Activated T-cell treated with anti-CD3 and anti-CD28 coated beads, Interleukin-2, amount 50 U/mL, for 48 hours (primary cell): ENCODE measurements at regions not wholly inside any gene's neighbourhood (a gene's known extent, or its start where the extent isn't known, plus 50 kb on each side); places are given as distances from the start of the nearest gene placed in this dataset.
"Not testable (repeated sequence)": the region's sequence is repeated elsewhere in the genome, so short reads cannot be mapped to it uniquely, and the experiment has no call there.

Source experiments
- DNase-seq, 2 experiments: peaks; one replicate each; pipeline ENCODE4 v3.0.0-alpha.2; 2020

DNA sequence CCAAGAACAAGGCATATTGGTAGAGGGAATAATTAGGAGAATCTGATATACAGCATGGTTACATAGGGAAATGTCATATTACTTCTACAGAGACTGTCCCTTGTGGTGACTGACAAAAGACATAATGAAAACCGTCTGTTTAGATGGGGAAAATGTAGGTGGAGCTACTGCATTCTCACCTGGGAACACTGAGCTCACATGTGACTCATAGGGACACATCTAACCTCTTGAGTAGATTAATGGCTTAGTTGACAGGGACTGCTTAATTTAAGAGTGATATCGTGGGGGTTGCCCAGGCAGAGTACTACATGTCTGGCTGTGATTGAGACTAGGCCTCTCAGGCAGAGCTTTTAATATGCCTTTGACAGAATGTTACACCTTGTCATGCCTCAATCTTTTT, 235.3 kb upstream of the ZFP64 start:
- DNase-seq, result no peak

DNA sequence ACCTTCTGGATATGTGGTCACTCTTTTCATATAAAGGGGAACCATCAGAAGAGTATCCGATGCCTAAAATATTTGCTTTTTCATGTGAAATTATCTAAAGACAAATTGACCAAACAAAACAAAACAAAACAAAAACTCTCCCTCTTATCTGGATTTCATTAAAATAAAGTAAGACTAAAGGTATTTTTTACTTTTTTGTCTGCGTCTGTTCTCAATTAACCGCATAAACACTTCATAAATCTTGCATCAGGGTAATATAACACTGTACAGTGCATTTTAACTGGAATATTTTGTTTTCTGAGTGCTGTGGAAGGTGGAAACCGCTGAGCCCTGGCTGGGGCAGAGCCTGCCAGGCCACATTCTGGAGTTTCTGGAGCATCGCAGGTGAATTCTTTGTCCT, 234.1 kb upstream of the ZFP64 start:
- DNase-seq, result no peak

DNA sequence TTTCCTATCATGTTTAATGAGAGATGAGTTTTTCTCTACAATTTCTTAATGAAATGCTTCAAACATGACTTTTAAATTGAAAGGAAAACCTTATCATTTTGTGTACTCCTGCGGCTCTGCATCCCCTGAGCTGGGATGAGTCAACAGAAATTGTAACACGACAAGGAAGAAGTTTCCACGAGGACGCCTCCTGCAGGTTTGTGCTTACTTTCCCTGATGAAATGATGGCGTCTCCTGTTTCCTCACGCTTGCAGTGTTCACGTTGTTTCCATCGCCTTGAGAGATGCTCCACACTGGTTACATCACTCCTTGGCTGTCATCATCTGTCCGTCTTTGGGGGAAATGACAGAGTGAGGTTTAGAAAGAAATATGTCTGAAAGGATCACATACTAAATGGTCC, 233.7 kb upstream of the ZFP64 start:
- DNase-seq, result no peak

GRCh38 chr20:52424357-52424942, 232.9 kb upstream of the ZFP64 start:
- DNase-seq, result not testable (repeated sequence)

DNA sequence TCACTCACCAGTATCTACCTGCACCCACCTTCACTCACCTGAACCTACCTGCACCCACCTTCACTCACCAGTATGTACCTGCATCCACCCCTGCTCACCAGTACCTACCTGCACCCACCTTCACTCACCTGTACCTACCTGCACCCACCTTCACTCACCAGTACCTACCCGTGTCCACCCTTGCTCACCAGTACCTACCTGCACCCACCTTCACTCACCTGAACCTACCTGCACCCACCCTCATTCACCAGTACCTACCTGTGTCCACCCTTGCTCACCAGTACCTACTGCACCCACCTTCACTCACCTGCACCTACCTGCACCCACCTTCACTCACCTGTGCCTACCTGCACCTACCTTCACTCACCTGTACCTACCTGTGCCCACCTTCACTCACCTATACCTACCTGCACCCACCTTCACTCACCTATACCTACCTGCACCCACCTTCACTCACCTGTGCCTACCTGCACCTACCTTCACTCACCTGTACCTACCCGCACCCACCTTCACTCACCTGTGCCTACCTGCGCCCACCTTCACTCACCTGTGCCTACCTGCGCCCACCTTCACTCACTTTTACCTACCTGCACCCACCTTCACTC, 232.1 kb upstream of the ZFP64 start:
- DNase-seq, result not testable (repeated sequence)

DNA sequence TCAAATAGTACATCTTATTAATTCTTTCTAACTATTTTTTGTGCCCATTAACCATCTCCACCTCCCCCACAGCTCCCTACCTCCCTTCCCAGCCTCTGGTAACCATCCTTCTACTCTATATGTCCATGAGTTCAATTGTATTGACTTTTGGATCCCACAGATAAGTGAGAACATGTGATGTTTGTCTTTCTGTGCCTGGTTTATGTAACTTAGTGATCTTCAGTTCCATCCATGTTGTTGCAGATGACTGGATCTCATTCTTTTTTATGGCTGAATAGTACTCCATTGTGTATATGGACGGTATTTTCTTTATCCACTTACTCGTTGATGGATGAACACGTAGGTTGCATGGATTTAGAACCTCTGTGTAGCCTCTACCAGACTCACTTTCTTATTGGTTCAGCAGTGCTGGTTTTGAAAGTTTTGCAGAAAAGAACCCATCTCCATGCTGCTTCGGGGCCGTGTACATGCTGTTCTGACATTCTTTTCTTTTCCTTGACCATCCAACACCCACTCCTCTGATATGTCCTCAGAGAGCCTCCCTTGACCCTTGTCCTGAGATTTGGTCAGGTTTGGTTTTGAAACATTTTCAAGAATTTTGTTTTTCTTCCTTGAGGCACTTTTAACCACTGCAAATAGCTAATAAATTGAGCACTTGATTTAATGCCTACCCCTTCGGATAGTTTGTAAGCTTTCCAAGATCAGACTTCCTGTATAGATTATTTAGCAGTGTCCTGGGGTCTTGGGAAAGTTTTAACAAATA, 231.2 kb upstream of the ZFP64 start:
- DNase-seq, result no peak

DNA sequence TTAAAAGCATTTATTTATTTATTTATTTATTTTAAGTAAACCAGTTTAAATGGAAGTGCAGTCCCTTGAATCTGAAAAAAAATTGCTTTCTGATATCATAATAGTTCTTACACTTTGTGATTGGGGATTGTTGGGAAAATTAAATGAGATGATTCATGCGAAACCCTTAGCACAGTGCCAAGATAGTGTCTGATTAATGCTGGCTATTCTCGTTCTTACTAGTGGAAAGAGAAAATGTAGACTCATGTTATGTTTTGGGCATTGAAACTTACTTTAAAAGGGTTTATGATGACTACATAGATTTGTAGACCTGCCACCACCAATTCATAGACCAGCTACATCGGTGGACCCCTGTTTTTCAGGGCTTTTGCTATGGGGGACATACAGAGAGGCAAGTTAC, 229.2 kb upstream of the ZFP64 start:
- no peak for DNase-seq

DNA sequence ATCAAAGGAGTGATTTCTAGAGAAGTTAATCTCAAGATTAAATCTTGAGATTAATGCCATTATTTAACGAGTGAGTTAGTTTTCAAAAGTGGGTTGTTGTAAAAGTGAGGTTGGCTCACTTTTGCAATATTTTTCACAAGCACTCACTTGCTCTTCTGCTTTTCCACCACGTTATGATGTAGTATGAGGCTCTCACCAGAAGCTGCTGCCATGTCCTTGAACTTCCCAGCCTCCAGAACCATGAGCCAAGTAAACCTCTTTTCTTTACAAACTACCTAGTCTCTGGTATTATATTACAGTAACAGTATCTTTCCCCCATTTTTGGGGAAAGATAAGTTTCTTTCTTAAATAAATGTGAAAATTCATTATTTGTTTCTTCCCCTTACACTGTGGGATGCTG, 227.6 kb upstream of the ZFP64 start:
- no peak for DNase-seq

- no peak for DNase-seq
Measured at GRCh38 chr20:52416953-52417352, 225.4 kb upstream of the ZFP64 start.

DNA sequence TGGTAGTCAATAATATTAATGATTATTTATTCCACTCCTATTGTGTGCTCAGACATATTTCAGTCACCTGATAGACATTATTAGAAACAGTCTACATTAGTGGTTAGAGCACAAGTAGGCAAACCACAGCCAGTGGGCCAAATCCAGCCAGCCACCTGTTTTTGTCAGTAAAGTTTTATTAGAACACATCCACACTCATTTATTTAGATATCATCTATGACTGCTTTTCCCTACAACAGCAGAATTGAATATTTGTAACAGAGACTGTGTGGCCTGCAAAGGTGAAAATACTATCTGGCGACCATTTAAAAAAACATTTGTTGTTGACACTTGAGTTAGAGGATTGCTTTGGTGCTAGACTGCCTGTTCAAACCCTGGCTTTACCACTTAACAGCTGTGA, 220.0 kb upstream of the ZFP64 start:
- no peak for DNase-seq

DNA sequence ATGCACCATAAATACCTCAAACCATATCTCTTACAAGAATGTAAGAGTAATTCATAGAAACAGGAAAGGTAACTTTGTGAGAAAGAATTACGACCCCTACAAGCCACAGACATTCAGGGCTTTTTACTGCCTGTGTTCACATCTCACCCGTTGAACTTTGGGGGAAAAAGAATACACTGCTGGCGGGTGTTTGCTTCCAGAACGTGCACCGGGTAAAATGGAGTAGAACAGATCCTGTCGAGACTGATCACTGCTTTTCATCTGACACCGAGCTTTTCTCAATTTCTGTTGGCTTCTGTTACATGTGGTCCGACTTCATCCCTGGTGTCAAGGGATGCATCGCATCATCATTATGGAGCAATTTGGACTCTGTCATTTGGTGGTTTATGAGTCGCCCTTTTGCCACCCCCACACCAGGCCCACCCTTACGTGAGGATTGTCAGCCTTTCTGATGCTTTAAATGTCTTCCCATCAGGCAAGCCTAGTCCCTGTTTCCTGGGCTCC, 219.2 kb upstream of the ZFP64 start:
- DNase-seq, result peak; percentile 43 to 45

- DNase-seq, result peak; percentile 36 to 44
Measured at GRCh38 chr20:52410182-52410647, 218.6 kb upstream of the ZFP64 start.

- DNase-seq, result no peak
Measured at GRCh38 chr20:52405986-52406385, 214.4 kb upstream of the ZFP64 start.

GRCh38 chr20:52405417-52405816, 213.8 kb upstream of the ZFP64 start:
- no peak for DNase-seq

DNA sequence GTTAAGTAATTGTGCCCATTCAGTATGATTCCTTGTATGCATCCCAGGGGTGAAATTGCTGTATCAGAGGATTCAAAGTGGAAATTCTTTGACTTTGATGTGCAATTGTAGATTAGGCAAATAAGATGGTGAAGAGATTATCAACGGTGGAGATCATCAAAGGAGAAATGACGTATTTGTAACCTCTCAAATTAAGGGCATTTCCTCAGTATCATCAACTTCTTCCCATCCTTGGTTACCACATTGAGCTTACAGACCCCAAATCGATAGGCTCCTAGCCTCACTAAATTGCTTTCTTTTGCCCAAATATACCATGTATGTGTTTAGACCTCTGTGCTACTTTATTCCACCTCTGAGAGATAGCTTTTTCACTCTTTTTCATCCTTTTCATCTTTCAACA, 213.1 kb upstream of the ZFP64 start:
- no peak for DNase-seq

GRCh38 chr20:52402950-52403349, 211.4 kb upstream of the ZFP64 start:
- no peak for DNase-seq

- DNase-seq, result no peak
Measured at GRCh38 chr20:52402514-52402913, 210.9 kb upstream of the ZFP64 start.

DNA sequence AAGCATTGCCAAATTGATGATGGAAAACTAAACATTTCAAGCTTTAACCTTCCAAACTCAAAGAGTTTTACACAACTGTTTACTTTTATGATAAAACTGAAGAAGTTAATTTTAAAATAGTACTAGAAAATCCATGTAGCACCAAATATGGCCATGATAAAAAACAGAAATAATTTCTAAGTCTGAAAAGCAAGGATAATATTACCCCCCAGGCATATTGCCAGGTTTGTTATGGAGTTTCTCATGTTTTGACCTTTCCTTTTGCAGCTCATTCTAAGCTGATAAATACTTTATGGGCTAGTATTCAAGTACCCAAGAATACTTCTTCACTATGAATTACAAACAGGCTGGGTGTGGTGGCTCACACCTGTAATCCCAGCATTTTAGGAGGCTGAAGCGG, 209.9 kb upstream of the ZFP64 start:
- no peak for DNase-seq

GRCh38 chr20:52399352-52399751, 207.8 kb upstream of the ZFP64 start:
- DNase-seq, result no peak

GRCh38 chr20:52389606-52390005, 198.0 kb upstream of the ZFP64 start:
- DNase-seq, result no peak

DNA sequence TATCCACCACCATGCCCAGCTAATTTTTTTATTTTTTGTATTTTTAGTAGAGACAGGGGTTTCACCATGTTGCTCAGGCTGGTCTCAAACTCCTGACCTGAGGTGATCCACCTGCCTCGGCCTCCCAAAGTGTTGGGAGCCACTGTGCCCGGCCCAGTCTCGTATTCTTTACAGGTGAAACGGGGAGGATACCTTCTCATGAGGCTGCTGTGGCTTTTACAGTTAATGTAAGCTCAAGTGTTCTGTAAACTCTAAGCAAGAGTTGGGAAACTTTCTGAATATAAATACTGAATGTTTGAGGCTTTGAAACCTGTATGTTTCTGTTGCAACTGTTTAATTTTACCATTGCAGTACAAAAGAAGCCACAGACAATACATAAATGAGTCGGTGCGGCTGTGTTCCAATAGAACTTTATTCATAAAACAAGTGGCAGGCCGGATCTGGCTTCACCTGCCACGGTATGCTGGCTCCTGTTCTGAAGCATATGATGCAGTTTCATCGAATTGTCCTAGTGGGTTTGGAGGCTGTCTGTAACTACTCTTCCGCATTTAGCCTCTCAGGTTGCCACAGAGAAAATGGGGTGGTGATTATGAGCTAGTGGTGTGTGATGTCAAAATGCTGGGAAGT, 192.5 kb upstream of the ZFP64 start:
- no peak for DNase-seq

- no peak for DNase-seq
Measured at GRCh38 chr20:52382933-52383332, 191.4 kb upstream of the ZFP64 start.

GRCh38 chr20:52379723-52380336, 188.3 kb upstream of the ZFP64 start:
- DNase-seq, result peak; percentile 44 to 49
